H9 (cell line): ENCODE measurements at regions not wholly inside any gene's neighbourhood (a gene's known extent, or its start where the extent isn't known, plus 50 kb on each side); places are given as distances from the start of the nearest gene placed in this dataset.

Experiments
- DNase-seq: peaks from one replicate; pipeline ENCODE4 v3.0.0-alpha.2; 2017
- H2AFZ ChIP-seq: one replicate; pipeline ENCODE4 v1.6.1; 2013; ENCODE audit warnings: mild to moderate bottlenecking, low read length, control low read depth, moderate library complexity
- H2AK5ac ChIP-seq: 2 replicates; pipeline ENCODE4 v1.6.1; 2013; ENCODE audit warnings: low read length, control low read depth, mixed read lengths; ENCODE audit not compliant: insufficient read length
- H2BK120ac ChIP-seq: one replicate; pipeline ENCODE4 v1.6.1; 2013; ENCODE audit warnings: low read depth, mild to moderate bottlenecking, low read length, control low read depth, inconsistent platforms; ENCODE audit not compliant: poor library complexity, severe bottlenecking
- H2BK12ac ChIP-seq: 2 replicates; pipeline ENCODE4 v1.6.1; 2013; ENCODE audit warnings: low read length, control low read depth, mixed read lengths, low read depth; ENCODE audit not compliant: insufficient read length
- H2BK15ac ChIP-seq: 2 replicates; pipeline ENCODE4 v1.6.1; 2013; ENCODE audit warnings: low read depth, low read length, control low read depth
- H2BK20ac ChIP-seq: one replicate; pipeline ENCODE4 v1.6.1; 2013; ENCODE audit warnings: low read depth, mild to moderate bottlenecking, low read length, control low read depth, inconsistent platforms; ENCODE audit not compliant: poor library complexity, severe bottlenecking
- H2BK5ac ChIP-seq: 2 replicates; pipeline ENCODE4 v1.6.1; 2013; ENCODE audit warnings: low read length, control low read depth, mixed read lengths; ENCODE audit not compliant: insufficient read length
- H3K14ac ChIP-seq: 2 replicates; pipeline ENCODE4 v1.6.1; 2013; ENCODE audit warnings: low read length, control low read depth; ENCODE audit not compliant: insufficient read depth
- H3K18ac ChIP-seq: 2 replicates; pipeline ENCODE4 v1.6.1; 2013; ENCODE audit warnings: low read depth, mild to moderate bottlenecking, mixed read lengths, low read length, control low read depth; ENCODE audit not compliant: insufficient read length
- H3K23ac ChIP-seq: 2 replicates; pipeline ENCODE4 v1.6.1; 2013; ENCODE audit warnings: low read length, control low read depth, mixed read lengths, low read depth; ENCODE audit not compliant: insufficient read length
- H3K23me2 ChIP-seq: 2 replicates; pipeline ENCODE4 v1.6.1; 2013; ENCODE audit warnings: low read depth, mild to moderate bottlenecking, mixed read lengths, low read length, control low read depth; ENCODE audit not compliant: insufficient read length, poor library complexity, severe bottlenecking
- H3K27ac ChIP-seq: 2 replicates; pipeline ENCODE4 v1.5.1; 2013; ENCODE audit warnings: low read length, control low read depth, mixed read lengths, low read depth; ENCODE audit not compliant: insufficient read length
- H3K27me3 ChIP-seq: 2 replicates; pipeline ENCODE4 v1.6.1; 2013; ENCODE audit warnings: low read length, control low read depth, inconsistent platforms; ENCODE audit not compliant: insufficient read depth
- H3K4ac ChIP-seq: 2 replicates; pipeline ENCODE4 v1.6.1; 2013; ENCODE audit warnings: low read depth, mild to moderate bottlenecking, control low read depth, inconsistent platforms, low read length, moderate library complexity
- H3K4me1 ChIP-seq: 2 replicates; pipeline ENCODE4 v1.6.1; 2013; ENCODE audit warnings: low read length, control low read depth, inconsistent platforms; ENCODE audit not compliant: insufficient read depth
- H3K4me2 ChIP-seq: 2 replicates; pipeline ENCODE4 v1.6.1; 2013; ENCODE audit warnings: low read length, control low read depth, mixed read lengths; ENCODE audit not compliant: insufficient read length, insufficient read depth
- H3K56ac ChIP-seq: 2 replicates; pipeline ENCODE4 v1.6.1; 2013; ENCODE audit warnings: low read depth, mild to moderate bottlenecking, mixed read lengths, low read length, control low read depth; ENCODE audit not compliant: insufficient read length
- H3K79me1 ChIP-seq: 2 replicates; pipeline ENCODE4 v1.6.1; 2013; ENCODE audit warnings: low read depth, mild to moderate bottlenecking, moderate library complexity, low read length, control low read depth, inconsistent platforms; ENCODE audit not compliant: insufficient read depth, poor library complexity, severe bottlenecking
- H3K79me2 ChIP-seq: 2 replicates; pipeline ENCODE4 v1.6.1; 2013; ENCODE audit warnings: low read length, control low read depth, inconsistent platforms; ENCODE audit not compliant: insufficient read depth
- H3K9ac ChIP-seq: 2 replicates; pipeline ENCODE4 v1.6.1; 2013; ENCODE audit warnings: low read length, control low read depth, mixed read lengths; ENCODE audit not compliant: insufficient read length; ENCODE audit errors: extremely low read depth
- H3K9me3 ChIP-seq: one replicate; pipeline ENCODE4 v1.6.1; 2013; ENCODE audit warnings: low read depth, low read length, inconsistent platforms; ENCODE audit not compliant: control insufficient read depth
- H3T11ph ChIP-seq: one replicate; pipeline ENCODE4 v1.6.1; 2013; ENCODE audit warnings: mild to moderate bottlenecking, low read length, control low read depth, inconsistent platforms
- H4K20me1 ChIP-seq: one replicate; pipeline ENCODE4 v1.6.1; 2013; ENCODE audit not compliant: control insufficient read depth, insufficient read length, insufficient read depth
- H4K5ac ChIP-seq: 2 replicates; pipeline ENCODE4 v1.6.1; 2013; ENCODE audit warnings: low read depth, mild to moderate bottlenecking, mixed read lengths, low read length, control low read depth; ENCODE audit not compliant: insufficient read length
- H4K8ac ChIP-seq: replicated peaks from 2 replicates; pipeline ENCODE4 v1.6.1; 2013; ENCODE audit warnings: low read length, control low read depth, mixed read lengths, low read depth; ENCODE audit not compliant: insufficient read length
- H4K91ac ChIP-seq: 2 replicates; pipeline ENCODE4 v1.6.1; 2013; ENCODE audit warnings: low read depth, mild to moderate bottlenecking, moderate library complexity, mixed read lengths, low read length, control low read depth; ENCODE audit not compliant: insufficient read length
- H3K27ac Mint-ChIP-seq, 3 experiments: 2 replicates in 2 of 3; 3 replicates in 1 of 3; pipeline ENCODE4 v1.8.0; 2020 to 2021; ENCODE audit warnings: mixed read lengths in 3 of 3, mild to moderate bottlenecking in 1 of 3, moderate library complexity in 1 of 3
- H3K27me3 Mint-ChIP-seq: 2 replicates; pipeline ENCODE4 v1.8.0; 2021; ENCODE audit warnings: low read depth, mild to moderate bottlenecking, moderate library complexity, mixed read lengths
- H3K36me3 Mint-ChIP-seq, 3 experiments: 2 replicates in 2 of 3; 3 replicates in 1 of 3; pipeline ENCODE4 v1.8.0; 2020 to 2021; ENCODE audit warnings: low read depth in 3 of 3, mixed read lengths in 3 of 3; ENCODE audit not compliant: insufficient read depth in 1 of 3
- H3K4me1 Mint-ChIP-seq, 2 experiments: 2 replicates each; pipeline ENCODE4 v1.8.0; 2020; ENCODE audit warnings: mixed read lengths in 2 of 2
- H3K4me3 Mint-ChIP-seq, 2 experiments: 2 replicates in 1 of 2; 3 replicates in 1 of 2; pipeline ENCODE4 v1.8.0; 2020 to 2021; ENCODE audit warnings: mild to moderate bottlenecking in 2 of 2, mixed read lengths in 2 of 2, moderate library complexity in 1 of 2
- H3K9me3 Mint-ChIP-seq, 2 experiments: 2 replicates in 1 of 2; 3 replicates in 1 of 2; pipeline ENCODE4 v1.8.0; 2020; ENCODE audit warnings: mild to moderate bottlenecking in 2 of 2, mixed read lengths in 2 of 2, moderate library complexity in 1 of 2
- WGBS: extraction: QIAGEN DNeasy Blood & Tissue Kit; methylation state at CpG from one replicate; pipeline ENCODE4 v1.1.7; 2013; ENCODE audit warnings: missing lambda C conversion rate, low lambda C conversion rate, mixed read lengths; ENCODE audit not compliant: insufficient read length; ENCODE audit errors: extremely low coverage; 5-methylcytosine and 5-hydroxymethylcytosine counted together
- TF ChIP-seq, protein P1 (sequence below): fragments of 200-600 bp; sonication (generic); conservative IDR thresholded peaks from 3 replicates; pipeline ENCODE4 v1.8.0; 2021; ENCODE audit warnings: antibody characterized with exemption, mild to moderate bottlenecking

DNA sequence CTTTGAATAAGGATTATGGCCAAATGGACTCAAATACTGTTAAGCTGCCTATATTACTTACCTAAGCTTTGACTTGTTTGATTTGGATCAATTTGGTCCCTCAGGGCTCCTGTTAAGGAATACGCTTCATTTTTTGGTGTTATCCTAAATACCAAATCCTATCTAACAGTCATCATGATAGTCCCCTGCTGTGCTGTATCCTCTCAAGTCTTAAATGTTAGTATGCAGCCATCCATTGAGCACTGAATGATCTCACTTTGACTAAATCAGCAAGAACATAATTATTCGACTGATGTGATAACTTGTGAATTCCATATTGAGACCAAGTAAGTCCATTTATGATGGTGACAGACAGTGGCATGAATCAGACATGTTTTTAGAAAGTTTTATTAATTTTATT, 53.1 kb upstream of the ATF3 start:
- Histone ChIP-seq H3K56ac (no peak overlapping the region), H2AFZ (no peak overlapping the region), H3K18ac (no peak overlapping the region), H2BK15ac (no peak overlapping the region), H3K79me2 (no peaks in the 10 kb centered on the region), H4K8ac (no peak overlapping the region), H2BK5ac (no peak overlapping the region), H3K79me1 (no peaks in the 10 kb centered on the region), H3K4ac (no peak overlapping the region), H2BK120ac (no peak overlapping the region), H3K27ac (no peak overlapping the region), H3K4me1 (no peaks in the 10 kb centered on the region), H3K4me2 (no peak overlapping the region), H3K23ac (no peak overlapping the region), H3T11ph (no peak overlapping the region), H2BK20ac (no peak overlapping the region), H2AK5ac (no peak overlapping the region), H3K9me3 (no peaks in the 10 kb centered on the region), H3K23me2 (peaks cover 5% of the 10 kb centered on the region), H3K14ac (no peak overlapping the region), H3K27me3 (no peaks in the 10 kb centered on the region), H4K20me1 (no peaks in the 10 kb centered on the region), H3K9ac (no peak overlapping the region), H4K5ac (no peak overlapping the region), H2BK12ac (no peak overlapping the region), H4K91ac (no peak overlapping the region)
- Mint-ChIP-seq H3K4me1 (peaks cover 20 to 36% of the 10 kb centered on the region in 2 experiments), H3K27me3 (peaks cover 44% of the 10 kb centered on the region), H3K27ac (no peak overlapping the region), H3K9me3 (peaks cover 0 to 13% of the 10 kb centered on the region in 2 experiments; a peak in 2 of 5 replicates), H3K36me3 (no peaks in the 10 kb centered on the region), H3K4me3 (no peak overlapping the region)
- TF ChIP-seq, protein P1, sequence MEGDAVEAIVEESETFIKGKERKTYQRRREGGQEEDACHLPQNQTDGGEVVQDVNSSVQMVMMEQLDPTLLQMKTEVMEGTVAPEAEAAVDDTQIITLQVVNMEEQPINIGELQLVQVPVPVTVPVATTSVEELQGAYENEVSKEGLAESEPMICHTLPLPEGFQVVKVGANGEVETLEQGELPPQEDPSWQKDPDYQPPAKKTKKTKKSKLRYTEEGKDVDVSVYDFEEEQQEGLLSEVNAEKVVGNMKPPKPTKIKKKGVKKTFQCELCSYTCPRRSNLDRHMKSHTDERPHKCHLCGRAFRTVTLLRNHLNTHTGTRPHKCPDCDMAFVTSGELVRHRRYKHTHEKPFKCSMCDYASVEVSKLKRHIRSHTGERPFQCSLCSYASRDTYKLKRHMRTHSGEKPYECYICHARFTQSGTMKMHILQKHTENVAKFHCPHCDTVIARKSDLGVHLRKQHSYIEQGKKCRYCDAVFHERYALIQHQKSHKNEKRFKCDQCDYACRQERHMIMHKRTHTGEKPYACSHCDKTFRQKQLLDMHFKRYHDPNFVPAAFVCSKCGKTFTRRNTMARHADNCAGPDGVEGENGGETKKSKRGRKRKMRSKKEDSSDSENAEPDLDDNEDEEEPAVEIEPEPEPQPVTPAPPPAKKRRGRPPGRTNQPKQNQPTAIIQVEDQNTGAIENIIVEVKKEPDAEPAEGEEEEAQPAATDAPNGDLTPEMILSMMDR: no peak
- no CpG with 5 or more reads among the region's 2 CpGs for WGBS
- DNase-seq: no peak
